A673 (cell line): ENCODE measurements at regions not wholly inside any gene's neighbourhood (a gene's known extent, or its start where the extent isn't known, plus 50 kb on each side); places are given as distances from the start of the nearest gene placed in this dataset.

Source experiments
- CTCF ChIP-seq: fragments of 300-800, 200-600 bp; sonication (generic); conservative IDR thresholded peaks from 2 replicates; pipeline ENCODE4 v1.5.1; 2017; ENCODE audit warnings: low read depth, mild to moderate bottlenecking, antibody characterized with exemption, low read length, moderate library complexity, mixed read lengths
- EZH2 ChIP-seq: fragments of 200-600 bp; sonication (generic); IDR thresholded peaks from 2 replicates; pipeline ENCODE4 v1.6.1; 2017; ENCODE audit warnings: borderline replicate concordance, low read depth, mild to moderate bottlenecking, mixed read lengths, antibody characterized with exemption, low read length; ENCODE audit not compliant: poor library complexity, severe bottlenecking

- TF ChIP-seq CTCF (no peak), EZH2 (no peak)
Measured at GRCh38 chr2:238722883-238723282, 125.0 kb upstream of the TWIST2 start.
